Immature natural killer cell (primary cell): ENCODE measurements at regions not wholly inside any gene's neighbourhood (a gene's known extent, or its start where the extent isn't known, plus 50 kb on each side); places are given as distances from the start of the nearest gene placed in this dataset.
"Not testable (repeated sequence)": the region's sequence is repeated elsewhere in the genome, so short reads cannot be mapped to it uniquely, and the experiment has no call there.

ENCODE experiments used
- DNase-seq, 3 donors: peaks; one replicate each; pipeline ENCODE4 v3.0.0; 2022; ENCODE audit warnings: mixed read lengths in 1 of 3
- H3K27ac Mint-ChIP-seq, 6 donors: one replicate each; pipeline ENCODE4 v1.8.0; 2020; ENCODE audit warnings: mixed read lengths in 6 of 6, mild to moderate bottlenecking in 5 of 6, inconsistent platforms in 4 of 6, moderate library complexity in 3 of 6
- H3K27me3 Mint-ChIP-seq, 3 donors: one replicate each; pipeline ENCODE4 v1.8.0; 2020 to 2021; ENCODE audit warnings: low read depth in 3 of 3, mild to moderate bottlenecking in 3 of 3, mixed read lengths in 3 of 3, moderate library complexity in 3 of 3, inconsistent platforms in 1 of 3
- H3K36me3 Mint-ChIP-seq, 3 donors: one replicate each; pipeline ENCODE4 v1.8.0; 2020; ENCODE audit warnings: mixed read lengths in 3 of 3, inconsistent platforms in 2 of 3, mild to moderate bottlenecking in 2 of 3
- H3K4me1 Mint-ChIP-seq, 2 donors: one replicate each; pipeline ENCODE4 v1.8.0; 2020; ENCODE audit warnings: inconsistent platforms in 2 of 2, mild to moderate bottlenecking in 2 of 2, mixed read lengths in 2 of 2, moderate library complexity in 1 of 2
- H3K4me3 Mint-ChIP-seq, 5 donors: one replicate each; pipeline ENCODE4 v1.8.0; 2020; ENCODE audit warnings: mild to moderate bottlenecking in 5 of 5, mixed read lengths in 5 of 5, inconsistent platforms in 3 of 5, moderate library complexity in 3 of 5
- H3K9me3 Mint-ChIP-seq, 6 donors: one replicate each; pipeline ENCODE4 v1.8.0; 2020; ENCODE audit warnings: mild to moderate bottlenecking in 6 of 6, mixed read lengths in 6 of 6, inconsistent platforms in 4 of 6, moderate library complexity in 3 of 6

- no peaks in the 10 kb centered on the region for H3K4me1 Mint-ChIP-seq
- no peak overlapping the region for H3K27ac Mint-ChIP-seq
- H3K4me3 Mint-ChIP-seq = no peak overlapping the region
- DNase-seq = no peak
- H3K36me3 Mint-ChIP-seq = no peaks in the 10 kb centered on the region
- peaks cover 0 to 6% (median 0%) of the 10 kb centered on the region in 6 donors for H3K9me3 Mint-ChIP-seq
- peaks cover 0 to 9% (median 5%) of the 10 kb centered on the region in 3 donors for H3K27me3 Mint-ChIP-seq
Observed at GRCh38 chrX:139179592-139179991, 350.9 kb upstream of the F9 start.

GRCh38 chrX:139178980-139179379 lies 351.6 kb upstream of the F9 start:
- DNase-seq = no peak
- Mint-ChIP-seq H3K9me3 (peaks cover 0 to 6% (median 0%) of the 10 kb centered on the region in 6 donors), H3K4me3 (no peak overlapping the region), H3K27ac (no peak overlapping the region), H3K27me3 (peaks cover 0 to 9% (median 5%) of the 10 kb centered on the region in 3 donors), H3K4me1 (no peaks in the 10 kb centered on the region), H3K36me3 (no peaks in the 10 kb centered on the region)

- Mint-ChIP-seq H3K36me3 (no peaks in the 10 kb centered on the region), H3K4me3 (no peak overlapping the region), H3K27ac (no peak overlapping the region), H3K27me3 (peaks cover 0 to 13% (median 4%) of the 10 kb centered on the region in 3 donors), H3K4me1 (no peaks in the 10 kb centered on the region), H3K9me3 (peaks cover 0 to 6% (median 0%) of the 10 kb centered on the region in 6 donors)
- no peak for DNase-seq
Observed at GRCh38 chrX:139172731-139173130, 357.8 kb upstream of the F9 start.

- Mint-ChIP-seq H3K27me3 (peaks cover 0 to 11% (median 2%) of the 10 kb centered on the region in 3 donors), H3K27ac (no peak overlapping the region), H3K4me1 (no peaks in the 10 kb centered on the region), H3K9me3 (no peaks in the 10 kb centered on the region), H3K36me3 (no peaks in the 10 kb centered on the region), H3K4me3 (no peak overlapping the region)
- DNase-seq = no peak
Observed at GRCh38 chrX:139170526-139171173, 359.9 kb upstream of the F9 start.

- no peaks in the 10 kb centered on the region for H3K36me3 Mint-ChIP-seq
Observed at GRCh38 chrX:139167282-139167681, 363.3 kb upstream of the F9 start.

GRCh38 chrX:139158256-139158655 lies 372.3 kb upstream of the F9 start:
- Mint-ChIP-seq H3K36me3 (no peaks in the 10 kb centered on the region), H3K9me3 (peaks cover 0 to 7% (median 0%) of the 10 kb centered on the region in 6 donors), H3K4me1 (no peaks in the 10 kb centered on the region), H3K27me3 (peaks cover 0 to 10% (median 9%) of the 10 kb centered on the region in 3 donors), H3K4me3 (no peak overlapping the region), H3K27ac (no peak overlapping the region)
- no peak for DNase-seq

More at GRCh38 chrX:139167282-139167681, 363.3 kb upstream of the F9 start:
- H3K4me3 Mint-ChIP-seq = no peak overlapping the region
- peaks cover 0 to 7% (median 2%) of the 10 kb centered on the region in 3 donors for H3K27me3 Mint-ChIP-seq
- H3K9me3 Mint-ChIP-seq = no peaks in the 10 kb centered on the region
- no peak overlapping the region for H3K27ac Mint-ChIP-seq
- DNase-seq = no peak
- no peaks in the 10 kb centered on the region for H3K4me1 Mint-ChIP-seq

- Mint-ChIP-seq H3K27ac (no peak overlapping the region), H3K36me3 (no peaks in the 10 kb centered on the region), H3K4me1 (no peaks in the 10 kb centered on the region), H3K4me3 (no peak overlapping the region), H3K27me3 (peaks cover 2 to 11% (median 10%) of the 10 kb centered on the region in 3 donors), H3K9me3 (peaks cover 0 to 7% (median 0%) of the 10 kb centered on the region in 6 donors)
- no peak for DNase-seq
Observed at GRCh38 chrX:139156356-139156755, 374.2 kb upstream of the F9 start.

- not testable (repeated sequence) for H3K27ac Mint-ChIP-seq, H3K4me1 Mint-ChIP-seq, DNase-seq, H3K4me3 Mint-ChIP-seq, H3K9me3 Mint-ChIP-seq, H3K36me3 Mint-ChIP-seq
- H3K27me3 Mint-ChIP-seq = peaks cover 2 to 15% (median 2%) of the 10 kb centered on the region in 3 donors
Observed at GRCh38 chrX:139146625-139147024, 383.9 kb upstream of the F9 start.

- Mint-ChIP-seq H3K4me1 (no peaks in the 10 kb centered on the region), H3K4me3 (no peak overlapping the region)
- no peak for DNase-seq
Observed at GRCh38 chrX:139141370-139141769, 389.2 kb upstream of the F9 start.

GRCh38 chrX:139134316-139134715 lies 396.2 kb upstream of the F9 start:
- H3K27me3 Mint-ChIP-seq = peaks cover 0 to 4% (median 0%) of the 10 kb centered on the region in 3 donors

More at GRCh38 chrX:139141370-139141769, 389.2 kb upstream of the F9 start:
- Mint-ChIP-seq H3K9me3 (no peaks in the 10 kb centered on the region), H3K27me3 (peaks cover 0 to 12% (median 2%) of the 10 kb centered on the region in 3 donors), H3K27ac (no peak overlapping the region), H3K36me3 (no peaks in the 10 kb centered on the region)

GRCh38 chrX:139126493-139126892 lies 404.0 kb upstream of the F9 start:
- no peaks in the 10 kb centered on the region for H3K4me1 Mint-ChIP-seq
- H3K9me3 Mint-ChIP-seq = peaks cover 0 to 3% (median 0%) of the 10 kb centered on the region in 6 donors
- no peak overlapping the region for H3K27ac Mint-ChIP-seq
- peak in 2 of 3 donors; percentile 1 to 5 for DNase-seq
- no peaks in the 10 kb centered on the region for H3K36me3 Mint-ChIP-seq
- H3K4me3 Mint-ChIP-seq = no peak overlapping the region
- peaks cover 0 to 8% (median 2%) of the 10 kb centered on the region in 3 donors for H3K27me3 Mint-ChIP-seq

More at GRCh38 chrX:139134316-139134715, 396.2 kb upstream of the F9 start:
- H3K4me3 Mint-ChIP-seq = no peak overlapping the region
- H3K27ac Mint-ChIP-seq = no peak overlapping the region
- no peak for DNase-seq
- no peaks in the 10 kb centered on the region for H3K4me1 Mint-ChIP-seq
- no peaks in the 10 kb centered on the region for H3K9me3 Mint-ChIP-seq
- H3K36me3 Mint-ChIP-seq = no peaks in the 10 kb centered on the region

GRCh38 chrX:139125916-139126315 lies 404.6 kb upstream of the F9 start:
- no peaks in the 10 kb centered on the region for H3K4me1 Mint-ChIP-seq
- peaks cover 0 to 3% (median 0%) of the 10 kb centered on the region in 6 donors for H3K9me3 Mint-ChIP-seq
- no peak for DNase-seq
- H3K36me3 Mint-ChIP-seq = no peaks in the 10 kb centered on the region
- H3K4me3 Mint-ChIP-seq = no peak overlapping the region
- H3K27me3 Mint-ChIP-seq = peaks cover 0 to 8% (median 2%) of the 10 kb centered on the region in 3 donors
- H3K27ac Mint-ChIP-seq = no peak overlapping the region

GRCh38 chrX:139121616-139122286 lies 408.8 kb upstream of the F9 start:
- Mint-ChIP-seq H3K27me3 (peaks cover 2 to 8% (median 2%) of the 10 kb centered on the region in 3 donors), H3K36me3 (no peaks in the 10 kb centered on the region), H3K4me3 (no peak overlapping the region), H3K4me1 (no peaks in the 10 kb centered on the region), H3K27ac (no peak overlapping the region), H3K9me3 (peaks cover 0 to 5% (median 0%) of the 10 kb centered on the region in 6 donors)
- DNase-seq = no peak

- Mint-ChIP-seq H3K9me3 (peaks cover 0 to 5% (median 0%) of the 10 kb centered on the region in 6 donors), H3K4me3 (no peak overlapping the region), H3K27ac (no peak overlapping the region), H3K36me3 (no peaks in the 10 kb centered on the region), H3K27me3 (peaks cover 2 to 8% (median 2%) of the 10 kb centered on the region in 3 donors), H3K4me1 (no peaks in the 10 kb centered on the region)
- DNase-seq = no peak
Observed at GRCh38 chrX:139120760-139121159, 409.2 kb upstream of the FGF13 start.
